LoVo (cell line): ENCODE measurements at regions not wholly inside any gene's neighbourhood (a gene's known extent, or its start where the extent isn't known, plus 50 kb on each side); places are given as distances from the start of the nearest gene placed in this dataset.
A peak's percentile ranks its signal among the peaks of the same experiment; 100 is the strongest.

Experiments used
- DNase-seq: peaks from one replicate; pipeline ENCODE4 v3.0.0-alpha.2; 2016; ENCODE audit warnings: low spot score

GRCh38 chr12:69062621-69063237, 129.8 kb upstream of the CPM start:
- no peak for DNase-seq

- DNase-seq, result no peak
Measured at GRCh38 chr12:69064734-69065443, 131.9 kb upstream of the CPM start.

- DNase-seq, result no peak
Measured at GRCh38 chr12:69065775-69066174, 132.8 kb upstream of the CPM start.

GRCh38 chr12:69066492-69067373, 133.8 kb upstream of the CPM start:
- no peak for DNase-seq

GRCh38 chr12:69067713-69068112, 134.7 kb upstream of the CPM start:
- no peak for DNase-seq

GRCh38 chr12:69068448-69068847, 135.5 kb upstream of the CPM start:
- DNase-seq, result peak; percentile 95

GRCh38 chr12:69069479-69069878, 136.5 kb upstream of the CPM start:
- DNase-seq, result no peak

GRCh38 chr12:69070319-69071090, 137.5 kb upstream of the CPM start:
- peak; percentile 82 for DNase-seq

GRCh38 chr12:69071091-69071370, 138.1 kb upstream of the CPM start:
- no peak for DNase-seq

GRCh38 chr12:69073035-69073434, 140.1 kb upstream of the CPM start:
- DNase-seq, result no peak

GRCh38 chr12:69074556-69075349, 141.8 kb upstream of the CPM start:
- DNase-seq, result no peak

GRCh38 chr12:69083689-69084088, 150.7 kb upstream of the CPM start:
- DNase-seq, result no peak

GRCh38 chr12:69084816-69085378, 151.9 kb upstream of the CPM start:
- no peak for DNase-seq

- DNase-seq, result no peak
Measured at GRCh38 chr12:69085852-69086251, 152.9 kb upstream of the CPM start.

GRCh38 chr12:69087986-69088385, 151.4 kb upstream of the CPSF6 start:
- DNase-seq, result no peak

- no peak for DNase-seq
Measured at GRCh38 chr12:69090722-69091121, 148.6 kb upstream of the CPSF6 start.

GRCh38 chr12:69091442-69092017, 147.8 kb upstream of the CPSF6 start:
- DNase-seq, result no peak

- DNase-seq, result no peak
Measured at GRCh38 chr12:69092137-69092536, 147.2 kb upstream of the CPSF6 start.

GRCh38 chr12:69094606-69095216, 144.7 kb upstream of the CPSF6 start:
- no peak for DNase-seq

- no peak for DNase-seq
Measured at GRCh38 chr12:69095765-69096477, 143.4 kb upstream of the CPSF6 start.
